ENCODE measurements at regions not wholly inside any gene's neighbourhood (a gene's known extent, or its start where the extent isn't known, plus 50 kb on each side); places are given as distances from the start of the nearest gene placed in this dataset.

DNA sequence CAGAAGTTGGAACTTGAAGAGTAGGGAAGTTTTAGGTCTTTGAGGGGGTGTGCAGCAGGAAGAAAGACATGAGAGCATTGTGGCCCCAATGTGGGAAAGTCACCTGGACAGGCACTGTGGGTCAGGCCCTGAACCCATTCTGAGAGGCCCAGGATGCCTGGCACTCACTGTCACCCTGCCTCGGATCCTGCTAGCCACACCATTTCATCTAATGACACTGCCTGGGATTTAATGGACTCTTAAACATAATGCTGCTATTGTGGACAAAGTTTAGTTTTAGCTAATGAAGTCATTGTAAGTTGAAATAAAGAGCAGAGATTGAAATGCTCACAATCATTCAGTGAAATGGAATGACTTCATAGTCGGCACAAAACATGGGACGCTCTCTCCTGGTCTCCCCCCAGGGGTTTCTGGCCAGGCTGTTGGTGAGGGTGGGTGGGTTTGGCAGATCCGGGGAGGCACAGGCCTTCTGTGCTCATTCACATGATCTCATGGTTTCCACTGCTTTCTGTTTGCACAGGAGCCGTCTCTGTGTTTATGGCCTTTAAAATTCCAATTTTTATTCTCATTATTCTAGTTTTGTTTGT, 141.8 kb upstream of the KLHL29 start:
- no peaks in the 10 kb centered on the region for H3K79me2 ChIP-seq (ENCODE audit: insufficient read depth, low read length)
- H3K4me3 ChIP-seq (replicated peaks in 1 of 3; ENCODE audit: insufficient read depth in 1 of 3, low read depth in 2 of 3, low read length in 3 of 3): no peak overlapping the region
- DNase-seq (ENCODE audit: low spot score) (no peak), ATAC-seq (no peak), FAIRE-seq (no peak)
- TF ChIP-seq PAXIP1 (CRISPR knock-in tag; conservative IDR thresholded peaks at IDR 0.05): no peak
- TF ChIP-seq ZNF101 (CRISPR knock-in tag; IDR thresholded peaks at IDR 0.05; ENCODE audit: borderline replicate concordance, low read depth): no peak
- no peak for TF ChIP-seq CREBL2 (CRISPR knock-in tag; IDR thresholded peaks at IDR 0.05; ENCODE audit: borderline replicate concordance)
- TF ChIP-seq AKAP8 (CRISPR knock-in tag; IDR thresholded peaks at IDR 0.05): no peak
- no peak for TF ChIP-seq RAD21 (CRISPR knock-in tag; IDR thresholded peaks at IDR 0.05)
- TF ChIP-seq HDAC2 (CRISPR knock-in tag; IDR thresholded peaks at IDR 0.05): no peak
- TF ChIP-seq, protein P1, sequence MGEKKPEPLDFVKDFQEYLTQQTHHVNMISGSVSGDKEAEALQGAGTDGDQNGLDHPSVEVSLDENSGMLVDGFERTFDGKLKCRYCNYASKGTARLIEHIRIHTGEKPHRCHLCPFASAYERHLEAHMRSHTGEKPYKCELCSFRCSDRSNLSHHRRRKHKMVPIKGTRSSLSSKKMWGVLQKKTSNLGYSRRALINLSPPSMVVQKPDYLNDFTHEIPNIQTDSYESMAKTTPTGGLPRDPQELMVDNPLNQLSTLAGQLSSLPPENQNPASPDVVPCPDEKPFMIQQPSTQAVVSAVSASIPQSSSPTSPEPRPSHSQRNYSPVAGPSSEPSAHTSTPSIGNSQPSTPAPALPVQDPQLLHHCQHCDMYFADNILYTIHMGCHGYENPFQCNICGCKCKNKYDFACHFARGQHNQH (CRISPR knock-in tag; IDR thresholded peaks at IDR 0.05): no peak
- no peak for TF ChIP-seq ZNF143 (CRISPR knock-in tag; IDR thresholded peaks at IDR 0.05)
- H3K27me3 ChIP-seq (ENCODE audit: control insufficient read depth in 1 of 2, insufficient read depth in 2 of 2, low read length in 2 of 2): peaks cover 0 to 3% of the 10 kb centered on the region in 2 experiments; a peak in 1 of 5 replicates
- POLR2A ChIA-PET: no interaction called here
- H2AFZ ChIP-seq (ENCODE audit: low read length): no peak overlapping the region
- WGBS (ENCODE audit: low lambda C conversion rate): 33% methylated on average over 5 of the region's 5 CpGs
- no peaks in the 10 kb centered on the region for H3K36me3 ChIP-seq (replicated peaks in 1 of 2; ENCODE audit: control insufficient read depth in 1 of 2, insufficient read depth in 2 of 2, low read length in 2 of 2)
- H4K20me1 ChIP-seq (ENCODE audit: insufficient read depth, low read length): no peaks in the 10 kb centered on the region
- no TSS peak for BruUV-seq (replicated peaks)
- H3K9ac ChIP-seq (ENCODE audit: insufficient read depth, low read depth, low read length): no peak overlapping the region
- CTCF ChIA-PET (ENCODE audit: low intra/inter-chr PET ratio, low total read pairs): no interaction called here
- H3K4me2 ChIP-seq (ENCODE audit: low read depth, low read length): no peak overlapping the region
- no peak overlapping the region for H3K27ac ChIP-seq (ENCODE audit: extremely low read length, insufficient read depth, low read length)
- in situ Hi-C loops (cut with HindIII; ENCODE audit: extremely low pct_ligation_motif_present, low pct_unique_long_range_greater_than_20kb): no loop called here
- no peaks in the 10 kb centered on the region for H3K9me3 ChIP-seq (ENCODE audit: low read length)
- intact Hi-C loops (cut with micrococcal nuclease; ENCODE audit: unreplicated experiment): no loop called here
- no peaks in the 10 kb centered on the region for H3K4me1 ChIP-seq (ENCODE audit: insufficient read depth, low read length)

Data from HepG2 (cell line).